CD4-positive, alpha-beta T cell (primary cell): ENCODE measurements at regions not wholly inside any gene's neighbourhood (a gene's known extent, or its start where the extent isn't known, plus 50 kb on each side); places are given as distances from the start of the nearest gene placed in this dataset.
"Not testable (repeated sequence)": the region's sequence is repeated elsewhere in the genome, so short reads cannot be mapped to it uniquely, and the experiment has no call there.

Experiments used
- ATAC-seq: fragments of 200-7000 bp; cut with Tn5 transposase; one replicate; pipeline ENCODE4 v1.10.0; 2022; ENCODE audit warnings: mild to moderate bottlenecking; ENCODE audit not compliant: poor library complexity
- CTCF ChIA-PET: fragments of 350-600 bp; sonication (Branson Sonifier 250); formaldehyde crosslinking; loops from one replicate; lab custom pipeline; 2021; ENCODE audit warnings: antibody characterized with exemption, inconsistent platforms; lab: Charles Lee
- POLR2A ChIA-PET: fragments of 350-600 bp; sonication (Branson Sonifier 250); formaldehyde crosslinking; loops from one replicate; lab custom pipeline; 2021; ENCODE audit warnings: antibody characterized with exemption, inconsistent platforms; lab: Charles Lee
- DNase-seq, 14 experiments: peaks; one replicate each; pipeline ENCODE4 v3.0.0-alpha.2; 2013 to 2020; ENCODE audit warnings: mixed read lengths in 2 of 14
- H3K27ac ChIP-seq, 2 donors: one replicate each; pipeline versions ENCODE4 v1.5.1 to v1.7.0; 2013; ENCODE audit warnings: low read length in 2 of 2, low read depth in 1 of 2, mild to moderate bottlenecking in 1 of 2
- H3K27me3 ChIP-seq, 2 experiments: 1 replicate in 1 of 2; 2 replicates in 1 of 2; pipeline versions ENCODE4 v1.6.1 to v1.7.0; 2013; ENCODE audit warnings: low read length in 2 of 2, control low read depth in 1 of 2, mild to moderate bottlenecking in 1 of 2, moderate library complexity in 1 of 2; ENCODE audit not compliant: insufficient read depth in 2 of 2, control insufficient read depth in 1 of 2
- H3K36me3 ChIP-seq: one replicate; pipeline ENCODE4 v1.6.1; 2013; ENCODE audit warnings: low read length, control low read depth; ENCODE audit not compliant: insufficient read depth
- H3K4me1 ChIP-seq: one replicate; pipeline ENCODE4 v1.6.1; 2013; ENCODE audit warnings: low read length, control low read depth; ENCODE audit not compliant: insufficient read depth
- H3K4me3 ChIP-seq: one replicate; pipeline ENCODE4 v1.5.1; 2013; ENCODE audit warnings: mild to moderate bottlenecking, low read length, moderate library complexity
- H3K9me3 ChIP-seq, 2 experiments: 1 replicate in 1 of 2; 2 replicates in 1 of 2; pipeline versions ENCODE4 v1.6.1 to v1.7.0; 2013; ENCODE audit warnings: low read length in 2 of 2, mild to moderate bottlenecking in 2 of 2, control low read depth in 1 of 2, moderate library complexity in 1 of 2; ENCODE audit not compliant: control insufficient read depth in 1 of 2, insufficient read depth in 1 of 2
- H3K27ac Mint-ChIP-seq: one replicate; pipeline ENCODE4 v1.8.0; 2020; ENCODE audit warnings: mixed read lengths
- H3K27me3 Mint-ChIP-seq: one replicate; pipeline ENCODE4 v1.8.0; 2021; ENCODE audit warnings: mixed read lengths
- H3K36me3 Mint-ChIP-seq: one replicate; pipeline ENCODE4 v1.8.0; 2021; ENCODE audit warnings: low read depth, mixed read lengths
- H3K4me1 Mint-ChIP-seq: one replicate; pipeline ENCODE4 v1.8.0; 2021; ENCODE audit warnings: low read depth, mixed read lengths
- H3K4me3 Mint-ChIP-seq: one replicate; pipeline ENCODE4 v1.8.0; 2020; ENCODE audit warnings: mild to moderate bottlenecking, mixed read lengths
- H3K9me3 Mint-ChIP-seq: one replicate; pipeline ENCODE4 v1.8.0; 2020; ENCODE audit warnings: mixed read lengths
- intact Hi-C, 2 experiments: fragments of 100-400 bp; cut with DNase I in 1 of 2; cut with micrococcal nuclease in 1 of 2; formaldehyde crosslinking; loops; one replicate each; pipeline versions ENCODE4 v1.15.1 to v1.9.0; 2023 to 2025; cut with DNase I, micrococcal nuclease
- TF ChIP-seq, protein P1 (sequence below): fragments of 200-600 bp; IDR thresholded peaks from one replicate; pipeline ENCODE4 v1.8.0; 2022; ENCODE audit warnings: antibody characterized with exemption, mild to moderate bottlenecking

DNA sequence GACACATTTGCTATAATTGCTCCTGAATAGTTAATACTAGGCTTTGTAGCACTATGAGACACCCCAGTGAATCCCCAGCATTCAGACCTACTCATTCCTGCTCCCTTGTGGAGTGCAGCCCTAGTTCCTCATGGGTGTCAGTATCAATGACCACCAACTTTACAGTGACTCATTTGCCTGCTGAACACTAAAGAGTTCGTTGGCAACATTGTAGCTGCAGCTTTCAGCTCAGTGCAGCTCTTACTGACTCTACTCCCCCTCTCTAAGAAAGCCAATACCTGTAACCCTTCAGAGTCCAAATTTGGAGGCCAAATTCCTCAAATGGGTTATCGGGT, 127.1 kb upstream of the MTPN start:
- Histone ChIP-seq H3K36me3 (no peaks in the 10 kb centered on the region), H3K4me3 (no peak overlapping the region), H3K9me3 (peaks cover 0 to 5% of the 10 kb centered on the region in 2 experiments), H3K27ac (no peak overlapping the region), H3K27me3 (no peaks in the 10 kb centered on the region), H3K4me1 (no peaks in the 10 kb centered on the region)
- no peak for DNase-seq
- Mint-ChIP-seq H3K27me3 (no peaks in the 10 kb centered on the region), H3K4me3 (no peak overlapping the region), H3K4me1 (no peaks in the 10 kb centered on the region), H3K36me3 (no peaks in the 10 kb centered on the region), H3K9me3 (peaks cover 8% of the 10 kb centered on the region), H3K27ac (no peak overlapping the region)
- TF ChIP-seq, protein P1, sequence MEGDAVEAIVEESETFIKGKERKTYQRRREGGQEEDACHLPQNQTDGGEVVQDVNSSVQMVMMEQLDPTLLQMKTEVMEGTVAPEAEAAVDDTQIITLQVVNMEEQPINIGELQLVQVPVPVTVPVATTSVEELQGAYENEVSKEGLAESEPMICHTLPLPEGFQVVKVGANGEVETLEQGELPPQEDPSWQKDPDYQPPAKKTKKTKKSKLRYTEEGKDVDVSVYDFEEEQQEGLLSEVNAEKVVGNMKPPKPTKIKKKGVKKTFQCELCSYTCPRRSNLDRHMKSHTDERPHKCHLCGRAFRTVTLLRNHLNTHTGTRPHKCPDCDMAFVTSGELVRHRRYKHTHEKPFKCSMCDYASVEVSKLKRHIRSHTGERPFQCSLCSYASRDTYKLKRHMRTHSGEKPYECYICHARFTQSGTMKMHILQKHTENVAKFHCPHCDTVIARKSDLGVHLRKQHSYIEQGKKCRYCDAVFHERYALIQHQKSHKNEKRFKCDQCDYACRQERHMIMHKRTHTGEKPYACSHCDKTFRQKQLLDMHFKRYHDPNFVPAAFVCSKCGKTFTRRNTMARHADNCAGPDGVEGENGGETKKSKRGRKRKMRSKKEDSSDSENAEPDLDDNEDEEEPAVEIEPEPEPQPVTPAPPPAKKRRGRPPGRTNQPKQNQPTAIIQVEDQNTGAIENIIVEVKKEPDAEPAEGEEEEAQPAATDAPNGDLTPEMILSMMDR = no peak
- ChIA-PET POLR2A (no interaction called here), CTCF (no interaction called here)
- ATAC-seq = no peak
- intact Hi-C loops = no loop called here

DNA sequence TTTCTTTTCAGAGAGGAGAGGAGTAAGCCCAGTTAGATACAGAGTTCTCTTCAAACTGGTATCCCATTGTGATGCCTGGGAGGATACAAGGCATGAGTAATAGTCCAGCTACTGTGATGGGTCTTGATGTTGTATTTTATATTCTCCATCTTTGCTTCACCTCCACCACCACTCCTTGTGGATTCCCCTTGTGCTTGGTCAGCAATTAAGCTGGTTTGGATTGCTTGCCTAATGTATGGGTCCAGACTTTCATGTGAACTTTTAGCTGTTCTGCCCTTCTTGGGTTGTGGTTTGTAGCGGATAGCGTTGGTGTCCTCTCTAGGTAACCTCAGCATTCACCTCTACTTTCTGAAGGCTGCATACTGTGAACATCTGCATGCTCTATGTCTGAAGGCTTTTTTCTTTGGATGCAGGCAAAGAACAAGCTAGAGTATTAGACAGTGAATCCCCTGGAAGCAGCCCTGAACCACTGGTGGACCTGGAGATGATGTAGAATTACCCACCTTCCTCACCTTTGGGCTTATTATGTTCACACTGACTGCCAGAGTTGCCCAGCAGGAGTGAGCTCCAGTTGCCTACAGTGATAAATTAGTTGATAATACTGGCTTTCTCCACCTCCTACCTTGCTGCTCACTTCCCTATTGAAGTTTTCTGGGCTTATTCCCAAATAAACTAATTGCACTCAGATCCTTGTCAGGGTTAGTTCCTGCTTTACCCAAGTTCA, 126.5 kb upstream of the MTPN start:
- TF ChIP-seq, protein P1 = no peak
- no peak overlapping the region for H3K4me3 ChIP-seq
- no peak overlapping the region for H3K27ac ChIP-seq
- peaks cover 0 to 9% of the 10 kb centered on the region in 2 experiments for H3K9me3 ChIP-seq
- ChIA-PET POLR2A (no interaction called here), CTCF (no interaction called here)
- Mint-ChIP-seq H3K4me1 (no peaks in the 10 kb centered on the region), H3K27ac (no peak overlapping the region), H3K27me3 (no peaks in the 10 kb centered on the region), H3K4me3 (no peak overlapping the region), H3K9me3 (peaks cover 8% of the 10 kb centered on the region), H3K36me3 (no peaks in the 10 kb centered on the region)
- DNase-seq (no peak), ATAC-seq (no peak)
- no peaks in the 10 kb centered on the region for H3K4me1 ChIP-seq
- no peaks in the 10 kb centered on the region for H3K27me3 ChIP-seq
- intact Hi-C loops = no loop called here
- no peaks in the 10 kb centered on the region for H3K36me3 ChIP-seq

DNA sequence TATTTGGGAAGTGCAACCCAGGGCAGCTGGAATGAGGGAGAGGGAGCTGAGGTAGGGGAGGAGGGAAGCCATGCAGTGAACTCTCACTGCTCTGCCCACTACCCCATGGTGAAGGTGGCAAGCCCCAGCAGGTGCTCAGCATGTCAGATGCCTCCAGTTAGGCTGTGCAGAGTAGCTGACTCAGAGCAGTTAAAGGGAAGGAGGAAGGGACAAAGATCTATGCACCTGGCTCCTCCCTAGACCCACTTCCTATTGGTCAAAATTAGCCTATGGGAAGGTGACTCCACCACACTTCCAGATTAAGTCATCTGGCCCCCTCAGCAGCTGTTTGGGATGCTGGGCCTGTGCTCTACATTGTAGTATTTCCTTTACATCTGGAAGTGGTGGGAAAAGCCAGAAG, 125.7 kb upstream of the MTPN start:
- Histone ChIP-seq H3K27me3 (no peaks in the 10 kb centered on the region), H3K27ac (no peak overlapping the region), H3K9me3 (peaks cover 0 to 10% of the 10 kb centered on the region in 2 experiments), H3K4me3 (no peak overlapping the region), H3K4me1 (no peaks in the 10 kb centered on the region), H3K36me3 (no peaks in the 10 kb centered on the region)
- DNase-seq (no peak), ATAC-seq (no peak)
- ChIA-PET POLR2A (no interaction called here), CTCF (no interaction called here)
- TF ChIP-seq, protein P1 = no peak
- intact Hi-C loops = no loop called here
- H3K4me1 Mint-ChIP-seq = no peaks in the 10 kb centered on the region
- no peaks in the 10 kb centered on the region for H3K27me3 Mint-ChIP-seq
- H3K27ac Mint-ChIP-seq = no peak overlapping the region
- peaks cover 5% of the 10 kb centered on the region for H3K9me3 Mint-ChIP-seq
- H3K4me3 Mint-ChIP-seq = no peak overlapping the region
- H3K36me3 Mint-ChIP-seq = no peaks in the 10 kb centered on the region

DNA sequence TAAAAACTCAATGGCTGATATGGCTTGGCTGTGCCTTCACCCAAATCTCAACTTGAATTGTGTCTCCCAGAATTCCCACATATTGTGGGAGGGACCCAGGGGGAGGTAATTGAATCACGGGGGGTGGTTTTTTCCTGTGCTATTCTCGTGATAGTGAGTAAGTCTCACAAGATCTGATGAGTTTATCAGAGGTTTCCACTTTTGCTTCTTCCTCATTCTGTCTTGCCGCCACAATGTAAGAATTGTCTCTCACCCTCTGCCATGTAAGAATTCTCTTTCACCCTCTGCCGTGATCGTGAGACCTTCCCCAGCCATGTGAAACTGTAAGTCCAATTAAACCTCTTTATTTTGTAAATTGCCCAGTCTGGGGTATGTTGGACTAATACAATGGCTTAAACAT, 115.6 kb upstream of the MTPN start:
- CTCF ChIA-PET, H3K27ac ChIP-seq, H3K36me3 ChIP-seq, H3K4me1 Mint-ChIP-seq, H3K27ac Mint-ChIP-seq, intact Hi-C loops, H3K4me3 ChIP-seq, H3K27me3 ChIP-seq, H3K4me3 Mint-ChIP-seq, ATAC-seq, H3K27me3 Mint-ChIP-seq, DNase-seq, H3K9me3 ChIP-seq, H3K4me1 ChIP-seq, POLR2A ChIA-PET: not testable (repeated sequence)
- Mint-ChIP-seq H3K36me3 (peaks cover 35% of the 10 kb centered on the region), H3K9me3 (peaks cover 12% of the 10 kb centered on the region)
